GM12878 (cell line): ENCODE measurements at regions not wholly inside any gene's neighbourhood (a gene's known extent, or its start where the extent isn't known, plus 50 kb on each side); places are given as distances from the start of the nearest gene placed in this dataset.

Experiments used
- CHD2 ChIP-seq: IDR thresholded peaks from 2 replicates; pipeline ENCODE4 v1.6.1; 2011; ENCODE audit warnings: low read depth, low read length, improper control_type of control experiment, borderline replicate concordance
- CHD4 ChIP-seq: fragments of 200-600 bp; sonication (generic); IDR thresholded peaks from 2 replicates; pipeline ENCODE4 v1.6.1; 2016; ENCODE audit warnings: mild to moderate bottlenecking
- CREB1 ChIP-seq: IDR thresholded peaks from 2 replicates; pipeline ENCODE4 v1.6.1; 2012; ENCODE audit warnings: low read depth, mild to moderate bottlenecking, inconsistent platforms
- EP300 ChIP-seq, 2 experiments: fragments of 150-350 bp in 1 of 2; IDR thresholded peaks; 2 replicates each; pipeline ENCODE4 v1.6.1; 2011 to 2012; ENCODE audit warnings: low read depth in 2 of 2, low read length in 2 of 2, borderline replicate concordance in 1 of 2, improper control_type of control experiment in 1 of 2, inconsistent platforms in 1 of 2; ENCODE audit not compliant: control insufficient read depth in 1 of 2
- FOXK2 ChIP-seq: fragments of 450-650 bp; IDR thresholded peaks from 2 replicates; pipeline ENCODE4 v1.6.1; 2017; ENCODE audit warnings: mild to moderate bottlenecking, moderate library complexity
- HCFC1 ChIP-seq: fragments of 150-350 bp; IDR thresholded peaks from 2 replicates; pipeline ENCODE4 v1.6.1; 2014; ENCODE audit warnings: low read length
- MYC ChIP-seq: IDR thresholded peaks from 2 replicates; pipeline ENCODE4 v1.6.1; 2011; ENCODE audit warnings: mild to moderate bottlenecking, low read length, moderate library complexity, inconsistent platforms; ENCODE audit not compliant: insufficient read depth, insufficient replicate concordance, insufficient read length, severe bottlenecking
- SMARCA5 ChIP-seq: fragments of 450-650 bp; IDR thresholded peaks from 2 replicates; pipeline ENCODE4 v1.6.1; 2017; ENCODE audit warnings: mild to moderate bottlenecking
- ZNF24 ChIP-seq: fragments of 450-650 bp; IDR thresholded peaks from 2 replicates; pipeline ENCODE4 v1.6.1; 2017; ENCODE audit warnings: antibody characterized with exemption, mild to moderate bottlenecking
- TF ChIP-seq, protein P1 (sequence below), 3 experiments: IDR thresholded peaks in 2 of 3; conservative IDR thresholded peaks in 1 of 3; 2 replicates each; pipeline ENCODE4 v1.5.1; 2011; ENCODE audit warnings: low read depth in 3 of 3, low read length in 3 of 3, mild to moderate bottlenecking in 3 of 3, control low read depth in 2 of 3, moderate library complexity in 2 of 3, inconsistent platforms in 1 of 3, mixed read lengths in 1 of 3; ENCODE audit not compliant: control insufficient read depth in 2 of 3, insufficient read depth in 1 of 3; ENCODE audit errors: extremely low read depth in 1 of 3
- TF ChIP-seq, protein P2 (sequence below): IDR thresholded peaks from 2 replicates; pipeline ENCODE4 v1.6.1; 2011; ENCODE audit warnings: low read depth, low read length, improper control_type of control experiment, borderline replicate concordance

GRCh38 chr13:53189162-53189561 lies 160.5 kb downstream of the OLFM4 start:
- TF ChIP-seq, protein P1, sequence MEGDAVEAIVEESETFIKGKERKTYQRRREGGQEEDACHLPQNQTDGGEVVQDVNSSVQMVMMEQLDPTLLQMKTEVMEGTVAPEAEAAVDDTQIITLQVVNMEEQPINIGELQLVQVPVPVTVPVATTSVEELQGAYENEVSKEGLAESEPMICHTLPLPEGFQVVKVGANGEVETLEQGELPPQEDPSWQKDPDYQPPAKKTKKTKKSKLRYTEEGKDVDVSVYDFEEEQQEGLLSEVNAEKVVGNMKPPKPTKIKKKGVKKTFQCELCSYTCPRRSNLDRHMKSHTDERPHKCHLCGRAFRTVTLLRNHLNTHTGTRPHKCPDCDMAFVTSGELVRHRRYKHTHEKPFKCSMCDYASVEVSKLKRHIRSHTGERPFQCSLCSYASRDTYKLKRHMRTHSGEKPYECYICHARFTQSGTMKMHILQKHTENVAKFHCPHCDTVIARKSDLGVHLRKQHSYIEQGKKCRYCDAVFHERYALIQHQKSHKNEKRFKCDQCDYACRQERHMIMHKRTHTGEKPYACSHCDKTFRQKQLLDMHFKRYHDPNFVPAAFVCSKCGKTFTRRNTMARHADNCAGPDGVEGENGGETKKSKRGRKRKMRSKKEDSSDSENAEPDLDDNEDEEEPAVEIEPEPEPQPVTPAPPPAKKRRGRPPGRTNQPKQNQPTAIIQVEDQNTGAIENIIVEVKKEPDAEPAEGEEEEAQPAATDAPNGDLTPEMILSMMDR (IDR thresholded peaks at IDR 0.05 in 2 of 3, conservative IDR thresholded peaks at IDR 0.05 in 1 of 3; ENCODE audit: control insufficient read depth in 2 of 3, extremely low read depth in 1 of 3, insufficient read depth in 1 of 3, low read depth in 3 of 3, low read length in 3 of 3), result no peak; a peak in 1 of 6 replicates
- TF ChIP-seq CHD4, result no peak
- TF ChIP-seq HCFC1, result no peak
- TF ChIP-seq ZNF24, result no peak
- TF ChIP-seq CHD2, result no peak
- no peak for TF ChIP-seq SMARCA5
- TF ChIP-seq CREB1, result no peak
- TF ChIP-seq MYC, result no peak
- TF ChIP-seq EP300 (IDR thresholded peaks at IDR 0.05; ENCODE audit: borderline replicate concordance in 1 of 2, control insufficient read depth in 1 of 2, low read depth in 2 of 2, low read length in 2 of 2), result no peak
- TF ChIP-seq, protein P2, sequence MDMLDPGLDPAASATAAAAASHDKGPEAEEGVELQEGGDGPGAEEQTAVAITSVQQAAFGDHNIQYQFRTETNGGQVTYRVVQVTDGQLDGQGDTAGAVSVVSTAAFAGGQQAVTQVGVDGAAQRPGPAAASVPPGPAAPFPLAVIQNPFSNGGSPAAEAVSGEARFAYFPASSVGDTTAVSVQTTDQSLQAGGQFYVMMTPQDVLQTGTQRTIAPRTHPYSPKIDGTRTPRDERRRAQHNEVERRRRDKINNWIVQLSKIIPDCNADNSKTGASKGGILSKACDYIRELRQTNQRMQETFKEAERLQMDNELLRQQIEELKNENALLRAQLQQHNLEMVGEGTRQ, result no peak
- TF ChIP-seq FOXK2, result no peak
